ENCODE measurements at regions not wholly inside any gene's neighbourhood (a gene's known extent, or its start where the extent isn't known, plus 50 kb on each side); places are given as distances from the start of the nearest gene placed in this dataset.

GRCh38 chrX:84907324-84907968 lies 96.2 kb upstream of the APOOL start:
- Histone ChIP-seq H3K27me3 (ENCODE audit: control insufficient read depth in 2 of 2, insufficient read depth in 2 of 2, low read length in 2 of 2) (no peaks in the 10 kb centered on the region), H4K20me1 (ENCODE audit: insufficient read depth, low read length) (no peaks in the 10 kb centered on the region), H3K4me3 (replicated peaks in 1 of 3; ENCODE audit: low read depth in 2 of 3, low read length in 3 of 3) (no peak overlapping the region), H3K4me2 (replicated peaks; ENCODE audit: extremely low read depth, low read length, poor library complexity, severe bottlenecking) (no peak overlapping the region), H3K27ac (ENCODE audit: low read depth in 1 of 2, low read length in 2 of 2) (no peak overlapping the region), H3K9me3 (replicated peaks in 1 of 2; ENCODE audit: control insufficient read depth in 1 of 2, insufficient read depth in 1 of 2, low read length in 2 of 2) (no peaks in the 10 kb centered on the region), H3K9ac (ENCODE audit: insufficient read depth, low read length, poor library complexity, severe bottlenecking) (no peak overlapping the region), H3K36me3 (replicated peaks in 1 of 2; ENCODE audit: control insufficient read depth in 1 of 2, insufficient read depth in 2 of 2, low read length in 2 of 2) (no peaks in the 10 kb centered on the region), H2AFZ (ENCODE audit: insufficient read depth, low read depth, low read length, poor library complexity, severe bottlenecking) (no peak overlapping the region), H3K79me2 (ENCODE audit: insufficient read depth, low read length) (no peaks in the 10 kb centered on the region), H3K4me1 (ENCODE audit: control insufficient read depth in 1 of 2, insufficient read depth in 2 of 2, low read length in 2 of 2) (no peaks in the 10 kb centered on the region)
- no peak for DNase-seq
- peaks cover 0 to 1% (median 0%) of the 10 kb centered on the region in 7 donors for H3K9me3 Mint-ChIP-seq
- H3K27ac Mint-ChIP-seq, result no peak overlapping the region
- no peak overlapping the region for H3K4me3 Mint-ChIP-seq
- no peaks in the 10 kb centered on the region for H3K36me3 Mint-ChIP-seq
- H3K4me1 Mint-ChIP-seq, result no peaks in the 10 kb centered on the region
- no peak for TF ChIP-seq CTCF (IDR thresholded peaks at IDR 0.05)
- intact Hi-C loops (cut with micrococcal nuclease), result no loop called here
- no CpG with 5 or more reads among the region's 5 CpGs for WGBS (ENCODE audit: insufficient coverage)
- peaks cover 0 to 3% (median 0%) of the 10 kb centered on the region in 3 donors for H3K27me3 Mint-ChIP-seq (ENCODE audit: low read depth in 3 of 3)

- no peak for TF ChIP-seq CTCF (IDR thresholded peaks at IDR 0.05)
- Histone ChIP-seq H3K79me2 (ENCODE audit: insufficient read depth, low read length) (no peaks in the 10 kb centered on the region), H3K4me2 (replicated peaks; ENCODE audit: extremely low read depth, low read length, poor library complexity, severe bottlenecking) (no peak overlapping the region), H3K9ac (ENCODE audit: insufficient read depth, low read length, poor library complexity, severe bottlenecking) (no peak overlapping the region), H3K9me3 (replicated peaks in 1 of 2; ENCODE audit: control insufficient read depth in 1 of 2, insufficient read depth in 1 of 2, low read length in 2 of 2) (no peaks in the 10 kb centered on the region), H3K27me3 (ENCODE audit: control insufficient read depth in 2 of 2, insufficient read depth in 2 of 2, low read length in 2 of 2) (no peaks in the 10 kb centered on the region), H2AFZ (ENCODE audit: insufficient read depth, low read depth, low read length, poor library complexity, severe bottlenecking) (no peak overlapping the region), H4K20me1 (ENCODE audit: insufficient read depth, low read length) (no peaks in the 10 kb centered on the region), H3K27ac (ENCODE audit: low read depth in 1 of 2, low read length in 2 of 2) (no peak overlapping the region), H3K4me3 (replicated peaks in 1 of 3; ENCODE audit: low read depth in 2 of 3, low read length in 3 of 3) (no peak overlapping the region), H3K36me3 (replicated peaks in 1 of 2; ENCODE audit: control insufficient read depth in 1 of 2, insufficient read depth in 2 of 2, low read length in 2 of 2) (no peaks in the 10 kb centered on the region), H3K4me1 (ENCODE audit: control insufficient read depth in 1 of 2, insufficient read depth in 2 of 2, low read length in 2 of 2) (no peaks in the 10 kb centered on the region)
- Mint-ChIP-seq H3K4me1 (no peaks in the 10 kb centered on the region), H3K36me3 (no peaks in the 10 kb centered on the region), H3K4me3 (no peak overlapping the region), H3K27me3 (ENCODE audit: low read depth in 3 of 3) (peaks cover 0 to 2% (median 0%) of the 10 kb centered on the region in 3 donors), H3K9me3 (no peaks in the 10 kb centered on the region), H3K27ac (no peak overlapping the region)
- no CpG with 5 or more reads among the region's 1 CpG for WGBS (ENCODE audit: insufficient coverage)
- DNase-seq, result no peak
- intact Hi-C loops (cut with micrococcal nuclease), result no loop called here
Observed at GRCh38 chrX:84909151-84909550, 94.5 kb upstream of the APOOL start.

All from CD14-positive monocyte (primary cell).